Thyroid gland (tissue), 4 donors: ENCODE measurements at regions not wholly inside any gene's neighbourhood (a gene's known extent, or its start where the extent isn't known, plus 50 kb on each side); places are given as distances from the start of the nearest gene placed in this dataset.

Experiments
- DNase-seq, 2 donors: peaks; one replicate each; pipeline ENCODE4 v3.0.0-alpha.2; 2019
- H3K27ac ChIP-seq, 3 donors: fragments of 200-600 bp; sonication (generic); 1 replicate in 2 of 3; 2 replicates in 1 of 3; pipeline ENCODE4 v1.5.1; 2016 to 2019; ENCODE audit warnings: mild to moderate bottlenecking in 1 of 3, moderate library complexity in 1 of 3
- H3K27me3 ChIP-seq: fragments of 200-600 bp; sonication (generic); one replicate; pipeline ENCODE4 v1.5.1; 2019
- H3K36me3 ChIP-seq, 2 donors: fragments of 200-600 bp; sonication (generic); one replicate each; pipeline ENCODE4 v1.5.1; 2016 to 2019
- H3K4me1 ChIP-seq, 2 donors: fragments of 200-600 bp; sonication (generic); one replicate each; pipeline ENCODE4 v1.5.1; 2017 to 2019
- H3K4me3 ChIP-seq, 3 donors: fragments of 200-600 bp; sonication (generic); replicated peaks in 1 of 3; 1 replicate in 2 of 3; 2 replicates in 1 of 3; pipeline ENCODE4 v1.5.1; 2016; ENCODE audit warnings: mild to moderate bottlenecking in 1 of 3
- H3K9me3 ChIP-seq: fragments of 200-600 bp; sonication (generic); one replicate; pipeline ENCODE4 v1.5.1; 2017
- CTCF ChIP-seq, 6 experiments: fragments of 200-600 bp in 3 of 6; fragments of 450-650 bp in 3 of 6; sonication (generic) in 3 of 6; IDR thresholded peaks; one replicate each; pipeline ENCODE4 v1.5.1; 2016 to 2019; ENCODE audit warnings: antibody characterized with exemption in 6 of 6, mild to moderate bottlenecking in 2 of 6, inconsistent platforms in 1 of 6, moderate library complexity in 1 of 6
- POLR2A ChIP-seq, 2 donors: fragments of 450-650 bp; IDR thresholded peaks; one replicate each; pipeline ENCODE4 v1.6.1; 2017; ENCODE audit warnings: antibody characterized with exemption in 2 of 2, mild to moderate bottlenecking in 2 of 2, moderate library complexity in 1 of 2
- whole genome bisulfite sequencing, 2 donors: methylation state at CpG; one replicate each; pipeline ENCODE4 v1.1.5; 2017; 5-methylcytosine and 5-hydroxymethylcytosine counted together
- intact Hi-C: fragments of 100-400 bp; cut with DNase I; formaldehyde crosslinking; loops from one replicate; pipeline ENCODE4 v1.15.1; 2023

GRCh38 chr11:133663135-133663985, 131.1 kb upstream of the OPCML start:
- Histone ChIP-seq H3K4me3 (no peak overlapping the region), H3K36me3 (no peaks in the 10 kb centered on the region), H3K9me3 (no peaks in the 10 kb centered on the region), H3K27ac (no peak overlapping the region), H3K4me1 (no peaks in the 10 kb centered on the region), H3K27me3 (no peaks in the 10 kb centered on the region)
- TF ChIP-seq CTCF (IDR thresholded peaks at IDR 0.05): no peak
- no peak for TF ChIP-seq POLR2A (IDR thresholded peaks at IDR 0.05)
- WGBS, 2 donors: 74 to 77% methylated on average over 13 of the region's 13 CpGs
- intact Hi-C loops: no loop called here
- DNase-seq: no peak

- Histone ChIP-seq H3K27me3 (no peaks in the 10 kb centered on the region), H3K4me3 (no peak overlapping the region), H3K9me3 (no peaks in the 10 kb centered on the region), H3K27ac (no peak overlapping the region), H3K4me1 (no peaks in the 10 kb centered on the region), H3K36me3 (no peaks in the 10 kb centered on the region)
- TF ChIP-seq CTCF (IDR thresholded peaks at IDR 0.05) (no peak), POLR2A (IDR thresholded peaks at IDR 0.05) (no peak)
- intact Hi-C loops: no loop called here
- 79 to 88% methylated on average over 9 of the region's 9 CpGs for WGBS, 2 donors
- DNase-seq: no peak
Observed at GRCh38 chr11:133661846-133662245, 129.5 kb upstream of the OPCML start.

- H3K27me3 ChIP-seq: no peaks in the 10 kb centered on the region
- H3K36me3 ChIP-seq: no peaks in the 10 kb centered on the region
- intact Hi-C loops: no loop called here
- H3K4me3 ChIP-seq: no peak overlapping the region
- no peak for DNase-seq
- TF ChIP-seq POLR2A (IDR thresholded peaks at IDR 0.05): no peak
- no peak for TF ChIP-seq CTCF (IDR thresholded peaks at IDR 0.05)
- no peaks in the 10 kb centered on the region for H3K4me1 ChIP-seq
- H3K9me3 ChIP-seq: no peaks in the 10 kb centered on the region
- 71 to 75% methylated on average over 5 of the region's 5 CpGs for WGBS, 2 donors
- H3K27ac ChIP-seq: no peak overlapping the region
Observed at GRCh38 chr11:133660202-133660568, 127.9 kb upstream of the OPCML start.

- Histone ChIP-seq H3K27me3 (no peaks in the 10 kb centered on the region), H3K27ac (no peak overlapping the region), H3K36me3 (no peaks in the 10 kb centered on the region), H3K4me3 (no peak overlapping the region), H3K9me3 (no peaks in the 10 kb centered on the region), H3K4me1 (no peaks in the 10 kb centered on the region)
- TF ChIP-seq CTCF (IDR thresholded peaks at IDR 0.05): no peak
- TF ChIP-seq POLR2A (IDR thresholded peaks at IDR 0.05): no peak
- intact Hi-C loops: no loop called here
- WGBS, 2 donors: 34 to 40% methylated on average over 8 of the region's 8 CpGs
- DNase-seq: no peak
Observed at GRCh38 chr11:133659538-133660201, 127.4 kb upstream of the OPCML start.

DNA sequence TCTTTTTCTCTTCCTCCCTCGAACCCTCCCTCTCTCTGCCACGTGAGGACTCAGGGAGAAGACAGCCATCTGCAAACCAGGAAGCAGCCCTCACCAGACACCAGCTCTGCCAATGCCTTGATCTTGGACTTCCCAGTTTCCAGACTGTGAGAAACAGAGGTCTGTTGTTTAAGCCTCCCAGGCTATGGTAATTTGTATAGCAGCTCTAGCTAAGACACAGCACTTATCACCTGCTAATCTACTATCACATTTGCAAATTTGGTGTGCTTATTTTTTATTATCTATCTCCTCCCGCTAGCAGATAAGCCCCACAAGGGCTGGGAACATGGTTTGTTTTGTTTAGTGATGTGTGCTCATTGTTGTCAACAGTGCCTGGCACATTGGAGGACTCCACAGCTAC, 124.8 kb upstream of the OPCML start:
- H3K4me1 ChIP-seq: no peaks in the 10 kb centered on the region
- H3K36me3 ChIP-seq: no peaks in the 10 kb centered on the region
- no peak for DNase-seq
- 59 to 60% methylated on average over 3 of the region's 3 CpGs for WGBS, 2 donors
- no peak overlapping the region for H3K27ac ChIP-seq
- H3K4me3 ChIP-seq: no peak overlapping the region
- intact Hi-C loops: no loop called here
- H3K9me3 ChIP-seq: no peaks in the 10 kb centered on the region
- no peaks in the 10 kb centered on the region for H3K27me3 ChIP-seq
- TF ChIP-seq POLR2A (IDR thresholded peaks at IDR 0.05) (no peak), CTCF (IDR thresholded peaks at IDR 0.05) (no peak)
